B cell (primary cell): ENCODE measurements at regions not wholly inside any gene's neighbourhood (a gene's known extent, or its start where the extent isn't known, plus 50 kb on each side); places are given as distances from the start of the nearest gene placed in this dataset.

Experiments
- ATAC-seq: fragments of 200-7000 bp; cut with Tn5 transposase; one replicate; pipeline ENCODE4 v1.10.0; 2021; ENCODE audit warnings: low read depth, mild to moderate bottlenecking, moderate number of reproducible peaks, moderate library complexity
- CTCF ChIA-PET: fragments of 350-600 bp; sonication (Branson Sonifier 250); formaldehyde crosslinking; loops from one replicate; lab custom pipeline; 2021; ENCODE audit warnings: antibody characterized with exemption, inconsistent platforms; lab: Charles Lee
- POLR2A ChIA-PET: fragments of 350-600 bp; sonication (Branson Sonifier 250); formaldehyde crosslinking; loops from one replicate; lab custom pipeline; 2021; ENCODE audit warnings: antibody characterized with exemption; lab: Charles Lee
- DNase-seq: peaks from one replicate; pipeline ENCODE4 v3.0.0; 2013
- H2AFZ ChIP-seq: 2 replicates; pipeline ENCODE4 v1.6.1; 2012; ENCODE audit warnings: mild to moderate bottlenecking, low read depth, low read length; ENCODE audit not compliant: insufficient read depth, poor library complexity, severe bottlenecking
- H3K27ac ChIP-seq, 2 donors: 1 replicate in 1 of 2; 2 replicates in 1 of 2; pipeline ENCODE4 v1.5.1; 2012 to 2013; ENCODE audit warnings: low read length in 2 of 2, mild to moderate bottlenecking in 2 of 2, moderate library complexity in 1 of 2
- H3K27me3 ChIP-seq, 4 experiments: fragments of 200-600 bp in 1 of 4; sonication (generic) in 1 of 4; replicated peaks in 1 of 4; 1 replicate in 2 of 4; 2 replicates in 2 of 4; pipeline versions ENCODE4 v1.6.1 to v1.7.0; 2013 to 2016; ENCODE audit warnings: low read length in 3 of 4, mild to moderate bottlenecking in 2 of 4, mixed read lengths in 1 of 4, moderate library complexity in 1 of 4; ENCODE audit not compliant: insufficient read depth in 4 of 4, control insufficient read depth in 3 of 4; ENCODE audit errors: control extremely low read depth in 1 of 4
- H3K36me3 ChIP-seq, 2 experiments: replicated peaks in 1 of 2; 1 replicate in 1 of 2; 2 replicates in 1 of 2; pipeline versions ENCODE4 v1.6.1 to v1.7.1; 2013; ENCODE audit warnings: low read length in 1 of 2; ENCODE audit not compliant: insufficient read depth in 2 of 2, control insufficient read depth in 1 of 2; ENCODE audit errors: control extremely low read depth in 1 of 2, extremely low read depth in 1 of 2
- H3K4me1 ChIP-seq, 2 donors: fragments of 200-600 bp in 1 of 2; sonication (generic) in 1 of 2; 1 replicate in 1 of 2; 2 replicates in 1 of 2; pipeline versions ENCODE4 v1.5.1 to v1.6.1; 2013 to 2017; ENCODE audit warnings: low read length in 2 of 2; ENCODE audit not compliant: control insufficient read depth in 2 of 2, insufficient read depth in 2 of 2
- H3K4me2 ChIP-seq: replicated peaks from 2 replicates; pipeline ENCODE3; 2012; ENCODE audit warnings: mild to moderate bottlenecking, low read depth, low read length; ENCODE audit not compliant: poor library complexity, severe bottlenecking
- H3K4me3 ChIP-seq, 5 experiments: fragments of 200-600 bp in 1 of 5; sonication (generic) in 1 of 5; 1 replicate in 3 of 5; 2 replicates in 2 of 5; pipeline versions ENCODE4 v1.5.1 to v1.7.0; 2011 to 2016; ENCODE audit warnings: low read length in 4 of 5, mild to moderate bottlenecking in 4 of 5, low read depth in 2 of 5, control low read depth in 1 of 5, moderate library complexity in 1 of 5; ENCODE audit not compliant: insufficient read depth in 1 of 5; ENCODE audit errors: control extremely low read depth in 1 of 5, extremely low read depth in 1 of 5
- H3K79me2 ChIP-seq: fragments of 200-600 bp; sonication (generic); one replicate; pipeline ENCODE4 v1.6.0; 2016; ENCODE audit warnings: low read length; ENCODE audit not compliant: control insufficient read depth, insufficient read depth
- H3K9ac ChIP-seq: fragments of 200-600 bp; sonication (generic); 2 replicates; pipeline ENCODE4 v1.6.1; 2017; ENCODE audit warnings: mild to moderate bottlenecking, low read length, moderate library complexity
- H3K9me3 ChIP-seq, 3 donors: one replicate each; pipeline versions ENCODE4 v1.6.1 to v1.7.1; 2013; ENCODE audit warnings: low read length in 2 of 3; ENCODE audit not compliant: control insufficient read depth in 2 of 3, insufficient read depth in 1 of 3; ENCODE audit errors: control extremely low read depth in 1 of 3
- H4K20me1 ChIP-seq: 2 replicates; pipeline ENCODE4 v1.6.0; 2012; ENCODE audit warnings: mild to moderate bottlenecking, low read length; ENCODE audit not compliant: insufficient read depth, control insufficient read depth, poor library complexity, severe bottlenecking
- H3K27ac Mint-ChIP-seq: one replicate; pipeline ENCODE4 v1.8.0; 2021; ENCODE audit warnings: mixed read lengths
- H3K27me3 Mint-ChIP-seq: one replicate; pipeline ENCODE4 v1.8.0; 2021; ENCODE audit warnings: mixed read lengths
- H3K4me1 Mint-ChIP-seq: one replicate; pipeline ENCODE4 v1.8.0; 2021; ENCODE audit warnings: mixed read lengths
- H3K4me3 Mint-ChIP-seq: one replicate; pipeline ENCODE4 v1.8.0; 2021; ENCODE audit warnings: mixed read lengths
- H3K9me3 Mint-ChIP-seq: one replicate; pipeline ENCODE4 v1.8.0; 2022; ENCODE audit warnings: mixed read lengths; ENCODE audit not compliant: insufficient read depth
- CTCF ChIP-seq: fragments of 200-600 bp; IDR thresholded peaks from one replicate; pipeline ENCODE4 v1.8.0; 2022; ENCODE audit warnings: antibody characterized with exemption, mild to moderate bottlenecking
- EZH2 ChIP-seq: IDR thresholded peaks from 2 replicates; pipeline ENCODE4 v1.6.1; 2012; ENCODE audit warnings: borderline replicate concordance, low read depth, mild to moderate bottlenecking, moderate library complexity, low read length; ENCODE audit not compliant: insufficient read depth, poor library complexity, severe bottlenecking
- WGBS: methylation state at CpG from one replicate; pipeline ENCODE4 v1.1.5; 2013; ENCODE audit warnings: missing lambda C conversion rate; ENCODE audit not compliant: insufficient coverage; 5-methylcytosine and 5-hydroxymethylcytosine counted together
- intact Hi-C: fragments of 100-400 bp; cut with micrococcal nuclease; formaldehyde crosslinking; loops from one replicate; pipeline ENCODE4 v1.10.0; 2022

GRCh38 chr5:174531782-174532191, 192.6 kb upstream of the MSX2 start:
- intact Hi-C loops: no loop called here
- no peak overlapping the region for H3K4me3 ChIP-seq
- ChIA-PET POLR2A (no interaction called here), CTCF (no interaction called here)
- H3K9me3 ChIP-seq: no peaks in the 10 kb centered on the region
- ATAC-seq: no peak
- H3K4me3 Mint-ChIP-seq: no peak overlapping the region
- H3K27me3 ChIP-seq: peaks cover 0 to 3% (median 0%) of the 10 kb centered on the region in 4 experiments
- H3K9ac ChIP-seq: no peak overlapping the region
- no peaks in the 10 kb centered on the region for H3K79me2 ChIP-seq
- H3K4me2 ChIP-seq: no peak overlapping the region
- DNase-seq: no peak
- H3K36me3 ChIP-seq: no peaks in the 10 kb centered on the region
- H3K9me3 Mint-ChIP-seq: no peaks in the 10 kb centered on the region
- H3K4me1 ChIP-seq: no peaks in the 10 kb centered on the region
- no CpG with 5 or more reads among the region's 7 CpGs for WGBS
- no peak for TF ChIP-seq EZH2
- no peak for TF ChIP-seq CTCF
- H3K27ac Mint-ChIP-seq: no peak overlapping the region
- no peak overlapping the region for H2AFZ ChIP-seq
- H3K27ac ChIP-seq: no peak overlapping the region
- H3K27me3 Mint-ChIP-seq: peaks cover 5% of the 10 kb centered on the region
- no peaks in the 10 kb centered on the region for H4K20me1 ChIP-seq
- no peaks in the 10 kb centered on the region for H3K4me1 Mint-ChIP-seq

- ATAC-seq: no peak
- H3K27ac ChIP-seq: no peak overlapping the region
- Mint-ChIP-seq H3K27ac (no peak overlapping the region), H3K9me3 (no peaks in the 10 kb centered on the region), H3K4me1 (no peaks in the 10 kb centered on the region), H3K27me3 (peaks cover 5% of the 10 kb centered on the region), H3K4me3 (no peak overlapping the region)
- no peak overlapping the region for H3K9ac ChIP-seq
- H3K9me3 ChIP-seq: peaks cover 0 to 3% (median 0%) of the 10 kb centered on the region in 3 donors
- ChIA-PET CTCF (no interaction called here), POLR2A (no interaction called here)
- H3K27me3 ChIP-seq: peaks cover 0 to 3% (median 0%) of the 10 kb centered on the region in 4 experiments
- H4K20me1 ChIP-seq: no peaks in the 10 kb centered on the region
- no peak for TF ChIP-seq EZH2
- TF ChIP-seq CTCF: no peak
- intact Hi-C loops: no loop called here
- 39% methylated on average over 14 of the region's 19 CpGs for WGBS
- no peak overlapping the region for H3K4me3 ChIP-seq
- no peaks in the 10 kb centered on the region for H3K36me3 ChIP-seq
- H3K79me2 ChIP-seq: no peaks in the 10 kb centered on the region
- no peaks in the 10 kb centered on the region for H3K4me1 ChIP-seq
- H3K4me2 ChIP-seq: no peak overlapping the region
- no peak for DNase-seq
- no peak overlapping the region for H2AFZ ChIP-seq
These were observed 191.6 kb upstream of the MSX2 start for GRCh38 chr5:174532455-174533453.
